Breast epithelium (tissue), 3 donors: ENCODE measurements at regions not wholly inside any gene's neighbourhood (a gene's known extent, or its start where the extent isn't known, plus 50 kb on each side); places are given as distances from the start of the nearest gene placed in this dataset.

Experiments used
- CTCF ChIP-seq, 3 donors: fragments of 450-650 bp; IDR thresholded peaks; one replicate each; pipeline ENCODE4 v1.5.1; 2016 to 2017; ENCODE audit warnings: antibody characterized with exemption in 3 of 3, mild to moderate bottlenecking in 3 of 3, moderate library complexity in 3 of 3
- POLR2A ChIP-seq: fragments of 450-650 bp; IDR thresholded peaks from one replicate; pipeline ENCODE4 v1.6.1; 2016; ENCODE audit warnings: antibody characterized with exemption, mild to moderate bottlenecking, moderate library complexity
- POLR2AphosphoS5 ChIP-seq, 3 donors: sonication (generic); formaldehyde crosslinking; IDR thresholded peaks; one replicate each; pipeline ENCODE4 v1.6.1; 2017; ENCODE audit warnings: antibody characterized with exemption in 3 of 3

- TF ChIP-seq CTCF (IDR thresholded peaks at IDR 0.05): no peak
- no peak for TF ChIP-seq POLR2A
- TF ChIP-seq POLR2AphosphoS5 (IDR thresholded peaks at IDR 0.05): no peak
Observed at GRCh38 chr20:11192106-11192505, 518.3 kb upstream of the JAG1 start.
